Stimulated activated CD8-positive, alpha-beta memory T cell treated with anti-CD3 and anti-CD28 coated beads, Interleukin-12 subunit alpha, Interleukin-12 subunit beta, amount 100 ng/mL, for 4 hours (primary cell): ENCODE measurements at regions not wholly inside any gene's neighbourhood (a gene's known extent, or its start where the extent isn't known, plus 50 kb on each side); places are given as distances from the start of the nearest gene placed in this dataset.

Experiments
- DNase-seq: peaks from one replicate; pipeline ENCODE4 v3.0.0-alpha.2; 2020; ENCODE audit warnings: low read depth

GRCh38 chr3:124545891-124546290, 184.4 kb upstream of the UMPS start:
- DNase-seq: no peak

GRCh38 chr3:124552224-124552623, 178.0 kb upstream of the UMPS start:
- DNase-seq: no peak

GRCh38 chr3:124553178-124553577, 177.1 kb upstream of the UMPS start:
- DNase-seq: no peak

GRCh38 chr3:124556636-124557035, 173.6 kb upstream of the UMPS start:
- no peak for DNase-seq

GRCh38 chr3:124557433-124558232, 172.6 kb upstream of the UMPS start:
- DNase-seq: no peak

- DNase-seq: no peak
Observed at GRCh38 chr3:124558991-124559845, 171.0 kb upstream of the UMPS start.

GRCh38 chr3:124559846-124560574, 170.2 kb upstream of the UMPS start:
- peak; percentile 8 for DNase-seq

GRCh38 chr3:124560666-124561215, 169.5 kb upstream of the UMPS start:
- no peak for DNase-seq

GRCh38 chr3:124562769-124563168, 167.5 kb upstream of the UMPS start:
- no peak for DNase-seq

GRCh38 chr3:124563376-124563775, 166.9 kb upstream of the UMPS start:
- no peak for DNase-seq

- DNase-seq: no peak
Observed at GRCh38 chr3:124565013-124565412, 165.2 kb upstream of the UMPS start.

GRCh38 chr3:124565551-124565950, 164.7 kb upstream of the UMPS start:
- DNase-seq: no peak

- DNase-seq: no peak
Observed at GRCh38 chr3:124566701-124567100, 163.6 kb upstream of the UMPS start.

GRCh38 chr3:124567179-124567578, 163.1 kb upstream of the UMPS start:
- DNase-seq: no peak

GRCh38 chr3:124569761-124570160, 160.5 kb upstream of the UMPS start:
- DNase-seq: no peak

GRCh38 chr3:124570232-124570631, 160.0 kb upstream of the UMPS start:
- DNase-seq: no peak

GRCh38 chr3:124572851-124573405, 157.3 kb upstream of the UMPS start:
- no peak for DNase-seq

- DNase-seq: no peak
Observed at GRCh38 chr3:124574012-124574411, 156.2 kb upstream of the UMPS start.

- no peak for DNase-seq
Observed at GRCh38 chr3:124576565-124577493, 153.4 kb upstream of the UMPS start.

- no peak for DNase-seq
Observed at GRCh38 chr3:124577494-124578167, 152.6 kb upstream of the UMPS start.
